Tibial nerve (tissue), 4 donors: ENCODE measurements at regions not wholly inside any gene's neighbourhood (a gene's known extent, or its start where the extent isn't known, plus 50 kb on each side); places are given as distances from the start of the nearest gene placed in this dataset.
A peak's percentile ranks its signal among the peaks of the same experiment; 100 is the strongest.
"Not testable (repeated sequence)": the region's sequence is repeated elsewhere in the genome, so short reads cannot be mapped to it uniquely, and the experiment has no call there.

Experiments used
- DNase-seq, 2 donors: peaks; one replicate each; pipeline ENCODE4 v3.0.0-alpha.2; 2019; ENCODE audit warnings: low spot score in 2 of 2
- H3K27ac ChIP-seq, 4 donors: fragments of 200-600 bp; sonication (generic) in 3 of 4; one replicate each; pipeline ENCODE4 v1.5.1; 2017 to 2019; ENCODE audit warnings: mild to moderate bottlenecking in 1 of 4
- H3K27me3 ChIP-seq, 2 donors: fragments of 200-600 bp; sonication (generic) in 1 of 2; one replicate each; pipeline versions ENCODE4 v1.5.1 to v1.6.0; 2017 to 2019
- H3K36me3 ChIP-seq, 3 donors: fragments of 200-600 bp; sonication (generic); one replicate each; pipeline ENCODE4 v1.5.1; 2018 to 2019
- H3K4me1 ChIP-seq, 4 donors: fragments of 200-600 bp; sonication (generic) in 3 of 4; one replicate each; pipeline ENCODE4 v1.5.1; 2017 to 2019
- H3K4me3 ChIP-seq, 4 donors: fragments of 200-600 bp; sonication (generic) in 3 of 4; one replicate each; pipeline ENCODE4 v1.5.1; 2017 to 2019; ENCODE audit warnings: mild to moderate bottlenecking in 1 of 4, moderate library complexity in 1 of 4
- H3K9me3 ChIP-seq, 4 donors: fragments of 200-600 bp; sonication (generic) in 3 of 4; one replicate each; pipeline ENCODE4 v1.5.1; 2017 to 2019
- CTCF ChIP-seq, 5 experiments: fragments of 200-600 bp in 3 of 5; fragments of 450-650 bp in 2 of 5; sonication (generic) in 3 of 5; IDR thresholded peaks; one replicate each; pipeline ENCODE4 v1.5.1; 2016 to 2019; ENCODE audit warnings: antibody characterized with exemption in 5 of 5, mild to moderate bottlenecking in 3 of 5, moderate library complexity in 2 of 5
- EP300 ChIP-seq, 2 donors: sonication (generic); formaldehyde crosslinking; IDR thresholded peaks; one replicate each; pipeline ENCODE4 v1.6.1; 2017; ENCODE audit warnings: antibody characterized with exemption in 2 of 2, mild to moderate bottlenecking in 1 of 2
- POLR2A ChIP-seq, 2 donors: fragments of 450-650 bp; IDR thresholded peaks; one replicate each; pipeline ENCODE4 v1.6.1; 2017; ENCODE audit warnings: antibody characterized with exemption in 2 of 2, mild to moderate bottlenecking in 2 of 2, moderate library complexity in 2 of 2
- WGBS, 2 donors: methylation state at CpG; one replicate each; pipeline ENCODE4 v1.1.5; 2018; 5-methylcytosine and 5-hydroxymethylcytosine counted together

GRCh38 chr3:11717301-11717700, 73.6 kb upstream of the VGLL4 start:
- Histone ChIP-seq H3K4me3 (peak overlapping the region in 1 of 4 donors; percentile 90), H3K9me3 (no peaks in the 10 kb centered on the region), H3K36me3 (no peaks in the 10 kb centered on the region), H3K4me1 (peaks cover 0 to 45% (median 19%) of the 10 kb centered on the region in 4 donors), H3K27ac (peak overlapping the region; percentile 81 to 97 (median 92)), H3K27me3 (no peaks in the 10 kb centered on the region)
- WGBS, 2 donors, result 31 to 40% methylated on average over 6 of the region's 6 CpGs
- DNase-seq, result no peak
- no peak for TF ChIP-seq POLR2A (IDR thresholded peaks at IDR 0.05)
- no peak for TF ChIP-seq CTCF (IDR thresholded peaks at IDR 0.05)
- no peak for TF ChIP-seq EP300 (IDR thresholded peaks at IDR 0.05)

GRCh38 chr3:11716573-11717290, 73.0 kb upstream of the VGLL4 start:
- no peak for TF ChIP-seq POLR2A (IDR thresholded peaks at IDR 0.05)
- no peak for TF ChIP-seq EP300 (IDR thresholded peaks at IDR 0.05)
- no peak for TF ChIP-seq CTCF (IDR thresholded peaks at IDR 0.05)
- Histone ChIP-seq H3K27ac (peak overlapping the region in 3 of 4 donors; percentile 88 to 97 (median 95)), H3K4me1 (peaks cover 0 to 50% (median 19%) of the 10 kb centered on the region in 4 donors), H3K4me3 (no peak overlapping the region), H3K36me3 (no peaks in the 10 kb centered on the region), H3K9me3 (no peaks in the 10 kb centered on the region), H3K27me3 (no peaks in the 10 kb centered on the region)
- 42 to 50% methylated on average over 6 of the region's 6 CpGs for WGBS, 2 donors
- DNase-seq, result no peak

GRCh38 chr3:11713171-11713570, 69.5 kb upstream of the VGLL4 start:
- Histone ChIP-seq H3K9me3 (no peaks in the 10 kb centered on the region), H3K4me3 (no peak overlapping the region), H3K36me3 (peaks cover 0 to 8% (median 0%) of the 10 kb centered on the region in 3 donors), H3K4me1 (peaks cover 0 to 37% (median 10%) of the 10 kb centered on the region in 4 donors), H3K27me3 (no peaks in the 10 kb centered on the region), H3K27ac (no peak overlapping the region)
- no peak for DNase-seq
- WGBS, 2 donors, result 85 to 87% methylated on average over 6 of the region's 6 CpGs
- TF ChIP-seq EP300 (IDR thresholded peaks at IDR 0.05) (no peak), CTCF (IDR thresholded peaks at IDR 0.05) (no peak)

- DNase-seq, result no peak
- TF ChIP-seq POLR2A (IDR thresholded peaks at IDR 0.05), result no peak
- Histone ChIP-seq H3K27me3 (no peaks in the 10 kb centered on the region), H3K4me3 (no peak overlapping the region), H3K36me3 (peaks cover 0 to 8% (median 0%) of the 10 kb centered on the region in 3 donors), H3K9me3 (no peaks in the 10 kb centered on the region), H3K4me1 (peaks cover 0 to 32% (median 7%) of the 10 kb centered on the region in 4 donors), H3K27ac (no peak overlapping the region)
- 93 to 94% methylated on average over 7 of the region's 7 CpGs for WGBS, 2 donors
Observed at GRCh38 chr3:11712646-11713045, 68.9 kb upstream of the VGLL4 start.

- no peak for DNase-seq
- H3K36me3 ChIP-seq, result peaks cover 0 to 8% (median 0%) of the 10 kb centered on the region in 3 donors
- H3K27ac ChIP-seq, result no peak overlapping the region
- H3K9me3 ChIP-seq, result no peaks in the 10 kb centered on the region
- H3K4me3 ChIP-seq, result no peak overlapping the region
- peaks cover 0 to 25% (median 6%) of the 10 kb centered on the region in 4 donors for H3K4me1 ChIP-seq
- no peaks in the 10 kb centered on the region for H3K27me3 ChIP-seq
- no peak for TF ChIP-seq POLR2A (IDR thresholded peaks at IDR 0.05)
- 77 to 78% methylated on average over 5 of the region's 5 CpGs for WGBS, 2 donors
Observed at GRCh38 chr3:11711876-11712275, 68.2 kb upstream of the VGLL4 start.

- TF ChIP-seq EP300 (IDR thresholded peaks at IDR 0.05) (no peak), POLR2A (IDR thresholded peaks at IDR 0.05) (no peak)
- Histone ChIP-seq H3K27ac (no peak overlapping the region), H3K9me3 (no peaks in the 10 kb centered on the region), H3K27me3 (no peaks in the 10 kb centered on the region), H3K4me3 (no peak overlapping the region), H3K36me3 (peaks cover 0 to 8% (median 0%) of the 10 kb centered on the region in 3 donors), H3K4me1 (peaks cover 0 to 12% (median 0%) of the 10 kb centered on the region in 4 donors)
- no peak for DNase-seq
- 99 to 100% methylated on average over 3 of the region's 3 CpGs for WGBS, 2 donors
Observed at GRCh38 chr3:11709782-11710181, 66.1 kb upstream of the VGLL4 start.

GRCh38 chr3:11707084-11707483, 63.4 kb upstream of the VGLL4 start:
- not testable (repeated sequence) for DNase-seq, H3K27me3 ChIP-seq, H3K9me3 ChIP-seq, H3K27ac ChIP-seq, H3K4me3 ChIP-seq, H3K36me3 ChIP-seq
- WGBS, 2 donors, result 80 to 98% methylated on average over 2 of the region's 2 CpGs
- peaks cover 0 to 19% (median 0%) of the 10 kb centered on the region in 4 donors for H3K4me1 ChIP-seq
